ENCODE measurements at regions not wholly inside any gene's neighbourhood (a gene's known extent, or its start where the extent isn't known, plus 50 kb on each side); places are given as distances from the start of the nearest gene placed in this dataset.
"Not testable (repeated sequence)": the region's sequence is repeated elsewhere in the genome, so short reads cannot be mapped to it uniquely, and the experiment has no call there.

DNA sequence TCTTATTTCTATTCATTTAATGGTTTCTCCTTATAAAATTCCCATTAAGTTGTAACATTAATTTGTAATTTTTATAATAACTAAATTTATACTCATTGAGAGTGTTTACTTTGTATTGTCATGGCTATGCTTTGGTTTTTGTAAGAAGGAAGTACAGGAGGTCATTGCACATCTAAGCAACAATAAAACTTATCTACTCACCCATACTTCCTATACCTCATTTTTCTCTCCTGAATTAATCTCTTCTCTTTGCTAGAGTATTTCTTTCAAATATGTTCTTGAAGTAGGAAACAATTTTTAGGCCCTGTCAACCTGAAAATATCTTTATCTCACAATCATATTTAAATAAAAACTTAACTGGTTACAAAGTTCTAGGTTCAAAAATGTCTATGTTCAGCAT, 95.4 kb upstream of the WDR11 start:
- no peak for DNase-seq (ENCODE audit: low read depth)

DNA sequence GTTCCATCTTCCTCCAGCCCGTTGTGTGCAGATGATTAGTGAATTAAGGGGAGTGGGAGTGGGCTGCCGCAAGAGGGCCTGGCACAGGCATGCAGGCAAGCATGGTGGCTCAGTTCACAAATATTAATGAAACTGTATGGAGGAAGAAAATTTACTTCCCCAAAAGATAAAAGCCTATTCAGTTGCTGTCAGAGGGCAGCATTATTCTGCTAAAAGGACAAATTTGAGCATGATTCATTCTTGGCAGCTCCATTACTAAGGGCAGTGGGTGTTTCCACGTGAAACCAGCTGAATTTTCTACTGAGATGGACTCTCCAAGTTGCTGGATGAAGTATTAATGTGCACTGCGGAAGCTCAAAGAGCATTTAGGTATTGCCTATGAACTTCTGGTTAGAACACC, 90.9 kb upstream of the WDR11 start:
- DNase-seq (ENCODE audit: low read depth): no peak

DNA sequence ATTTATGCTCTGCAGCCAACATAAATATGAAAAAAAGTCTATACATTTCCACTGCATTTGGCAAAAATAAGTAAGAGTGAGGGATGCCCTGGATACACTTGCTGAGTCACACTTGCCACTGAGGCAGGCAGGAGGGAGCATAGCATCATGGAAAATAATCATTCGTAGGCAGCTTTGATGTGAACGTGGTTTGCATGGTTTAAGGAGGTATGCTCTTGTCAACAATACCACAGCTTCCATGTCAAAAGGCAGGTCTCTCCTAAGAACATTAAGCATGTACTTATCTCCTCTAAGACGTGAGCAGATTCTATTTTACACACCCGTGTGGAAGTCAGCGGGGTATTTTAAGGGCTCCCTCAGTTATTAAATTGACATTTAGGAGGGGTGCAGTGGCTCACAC, 89.2 kb upstream of the WDR11 start:
- DNase-seq (ENCODE audit: low read depth): no peak

- DNase-seq (ENCODE audit: low read depth): no peak
Measured at GRCh38 chr10:120765226-120765803, 85.8 kb upstream of the WDR11 start.

DNA sequence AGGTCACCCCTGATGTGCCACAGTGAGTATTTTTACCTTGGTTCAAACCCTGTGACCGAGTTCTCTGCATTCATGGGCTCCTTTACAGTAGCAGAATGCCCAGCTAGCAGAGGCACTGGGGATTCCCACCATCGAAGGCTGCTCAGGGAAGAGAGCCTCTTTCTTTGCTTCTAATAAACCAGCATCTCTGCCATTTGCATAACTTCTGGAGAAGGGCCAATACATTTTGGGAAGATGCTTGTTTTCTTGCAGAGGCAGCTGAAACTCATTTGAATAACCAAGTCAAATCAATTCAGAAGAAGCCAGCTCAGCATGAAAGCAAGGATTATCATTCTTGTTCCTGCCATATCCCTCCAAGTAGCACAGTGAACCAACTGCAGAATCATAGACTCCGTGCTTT, 82.9 kb upstream of the WDR11 start:
- no peak for DNase-seq (ENCODE audit: low read depth)

GRCh38 chr10:120770496-120770895, 80.7 kb upstream of the WDR11 start:
- DNase-seq (ENCODE audit: low read depth): no peak

DNA sequence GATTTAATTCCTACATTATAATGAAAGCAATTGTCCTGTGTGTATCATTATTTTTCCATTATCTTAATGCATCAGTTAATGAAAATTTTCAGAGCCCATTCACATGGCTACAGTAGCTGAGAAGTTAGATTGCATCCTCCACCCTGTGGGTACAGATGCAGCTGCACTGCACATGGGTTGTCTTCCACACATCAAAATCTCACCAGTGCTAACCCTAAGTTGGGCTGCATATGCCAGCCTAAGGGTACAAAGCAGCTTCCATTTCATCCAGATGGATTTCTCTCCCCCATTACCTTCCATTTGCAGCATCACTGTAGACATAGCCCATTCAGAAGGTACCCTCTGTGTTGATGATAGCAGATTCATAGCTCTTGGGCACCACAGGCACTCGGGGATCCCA, 74.7 kb upstream of the WDR11 start:
- DNase-seq (ENCODE audit: low read depth): no peak

- no peak for DNase-seq (ENCODE audit: low read depth)
Measured at GRCh38 chr10:120782336-120782735, 68.8 kb upstream of the WDR11 start.

DNA sequence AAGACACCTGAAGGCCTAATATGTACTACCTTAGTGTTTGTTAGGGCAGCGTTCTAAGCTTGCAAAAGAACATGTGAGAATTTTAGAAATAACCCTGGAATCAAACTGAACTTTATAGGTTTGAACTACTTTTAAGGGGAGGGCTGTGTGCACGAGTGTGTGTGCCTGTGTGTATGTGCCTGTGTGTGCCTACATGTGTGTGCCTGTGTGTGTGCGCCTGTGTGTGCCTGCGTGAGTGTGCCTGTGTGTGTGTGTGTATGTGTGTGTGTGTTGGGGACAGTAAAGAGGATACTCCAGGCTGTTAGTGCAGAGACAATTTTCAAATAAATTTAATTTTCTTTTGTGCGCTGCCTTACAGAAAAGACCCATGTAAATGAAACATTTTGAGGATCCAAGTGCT, 68.1 kb upstream of the WDR11 start:
- no peak for DNase-seq (ENCODE audit: low read depth)

GRCh38 chr10:120783867-120784266, 67.3 kb upstream of the WDR11 start:
- DNase-seq (ENCODE audit: low read depth): no peak

- peak; percentile 1 for DNase-seq (ENCODE audit: low read depth)
Measured at GRCh38 chr10:120788771-120789170, 62.4 kb upstream of the WDR11 start.

- no peak for DNase-seq (ENCODE audit: low read depth)
Measured at GRCh38 chr10:120789303-120790203, 61.6 kb upstream of the WDR11 start.

DNA sequence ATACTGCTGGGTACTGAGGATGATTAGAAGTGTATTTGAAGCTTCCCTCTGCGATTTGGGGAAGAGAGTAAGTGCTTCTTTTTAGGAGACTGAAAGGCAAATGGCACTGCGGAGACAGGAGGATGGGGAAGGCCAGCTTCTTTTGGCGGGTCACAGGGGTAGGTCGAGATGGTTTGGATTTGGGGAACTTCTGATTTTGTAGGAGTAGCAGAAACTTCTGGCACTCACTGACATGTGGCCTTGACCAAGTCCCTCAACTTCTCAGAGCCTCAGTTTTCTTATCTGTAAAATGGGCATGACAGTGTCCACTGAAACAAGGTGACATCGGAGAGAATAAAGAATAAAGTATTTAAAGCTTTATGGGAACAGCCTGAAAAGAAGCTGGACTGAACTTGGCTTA, 59.8 kb upstream of the WDR11 start:
- DNase-seq (ENCODE audit: low read depth): no peak

DNA sequence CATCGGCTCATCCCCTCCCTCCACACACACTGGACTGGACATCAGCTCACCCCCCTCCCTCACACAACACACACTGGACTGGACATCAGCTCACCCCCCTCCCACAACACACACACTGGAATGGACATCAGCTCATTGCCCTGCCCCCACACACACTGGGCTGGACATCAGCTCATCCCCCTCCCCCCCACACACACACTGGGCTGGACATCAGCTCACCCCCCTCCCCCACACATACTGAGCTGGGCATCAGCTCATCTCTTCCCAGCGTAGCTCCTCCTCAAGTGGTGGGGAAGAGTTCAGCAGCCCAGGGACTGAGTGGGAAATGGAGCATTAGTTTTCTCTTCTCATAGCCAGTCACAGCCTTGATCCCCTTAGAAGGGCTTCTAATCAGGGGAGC, 58.1 kb upstream of the WDR11 start:
- no peak for DNase-seq (ENCODE audit: low read depth)

DNA sequence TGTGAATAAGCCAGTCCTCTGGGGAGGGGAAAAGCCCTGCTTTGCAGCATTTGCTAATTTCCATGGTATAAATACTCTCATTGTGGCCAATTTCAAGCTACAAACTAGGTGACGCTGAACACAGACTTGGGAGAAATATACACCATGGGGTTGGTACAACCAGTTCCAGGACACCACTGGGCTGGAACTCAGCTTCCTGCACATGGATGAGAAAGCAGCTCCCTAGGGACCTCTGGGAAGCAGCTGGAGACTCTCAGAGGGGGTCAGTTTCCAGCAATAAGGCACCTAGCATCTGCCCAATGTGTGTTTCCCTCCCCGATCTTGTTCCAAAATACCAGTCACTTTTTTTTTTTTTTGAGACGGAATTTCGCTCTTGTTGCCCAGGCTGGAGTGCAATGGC, 56.8 kb upstream of the WDR11 start:
- no peak for DNase-seq (ENCODE audit: low read depth)

DNA sequence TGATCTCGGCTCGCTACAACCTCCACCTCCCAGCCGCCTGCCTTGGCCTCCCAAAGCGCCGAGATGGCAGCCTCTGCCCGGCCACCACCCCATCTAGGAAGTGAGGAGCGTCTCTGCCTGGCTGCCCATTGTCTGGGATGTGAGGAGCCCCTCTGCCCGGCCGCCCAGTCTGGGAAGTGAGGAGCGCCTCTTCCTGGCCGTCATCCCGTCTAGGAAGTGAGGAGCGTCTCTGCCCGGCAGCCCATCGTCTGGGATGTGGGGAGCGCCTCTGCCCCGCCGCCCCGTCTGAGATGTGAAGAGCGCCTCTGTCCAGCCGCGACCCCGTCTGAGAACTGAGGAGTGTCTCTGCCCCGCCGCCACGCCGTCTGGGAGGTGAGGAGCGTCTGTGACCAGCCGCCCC, 52.9 kb upstream of the WDR11 start:
- DNase-seq (ENCODE audit: low read depth): not testable (repeated sequence)

GRCh38 chr10:120799849-120800248, 51.3 kb upstream of the WDR11 start:
- no peak for DNase-seq (ENCODE audit: low read depth)

DNA sequence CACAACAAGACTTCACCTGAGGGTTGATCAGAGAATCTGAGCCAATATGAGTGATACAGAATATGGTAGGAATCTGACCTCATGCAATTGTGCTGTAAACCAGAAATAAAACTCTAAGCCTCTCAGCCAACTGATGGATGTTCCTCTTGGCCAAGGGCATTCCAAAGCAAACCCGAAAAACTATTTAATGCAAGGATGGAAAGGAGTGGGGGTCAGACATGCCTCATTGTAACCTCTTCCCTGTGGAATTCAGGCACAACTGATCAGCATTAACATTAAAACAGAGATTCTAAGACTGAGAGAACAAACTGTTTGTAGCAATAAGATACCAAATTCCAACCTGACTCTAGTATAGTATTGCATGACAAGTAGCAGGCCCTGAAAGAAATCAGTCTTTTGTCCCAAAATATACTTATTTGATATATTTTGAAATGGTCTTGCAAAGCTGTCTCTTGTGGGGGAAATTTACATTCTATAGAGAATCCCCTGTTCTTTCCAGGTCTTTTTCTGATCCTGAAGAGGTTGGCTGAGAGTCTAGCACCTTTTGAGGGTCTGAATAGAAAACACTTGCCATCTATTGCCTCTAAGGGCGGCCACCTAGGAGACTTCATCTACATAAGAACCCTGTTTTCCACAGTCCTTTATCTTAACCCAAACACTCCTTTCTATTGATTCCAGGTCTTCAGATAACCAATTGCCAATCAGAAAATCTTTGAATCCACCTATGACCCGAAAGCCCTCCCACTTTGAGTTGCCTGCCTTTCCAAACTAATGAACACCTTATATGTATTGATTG, 50.4 kb upstream of the WDR11 start:
- DNase-seq (ENCODE audit: low read depth): no peak

All from iris pigment epithelial cell (primary cell).